HG03432 (cell line): ENCODE measurements at regions not wholly inside any gene's neighbourhood (a gene's known extent, or its start where the extent isn't known, plus 50 kb on each side); places are given as distances from the start of the nearest gene placed in this dataset.

Source experiments
- ATAC-seq: cut with Tn5 transposase; IDR thresholded peaks from one replicate; pipeline ENCODE4 v1.9.1; 2021; ENCODE audit warnings: mild to moderate bottlenecking, moderate library complexity; ENCODE audit not compliant: unreplicated experiment

DNA sequence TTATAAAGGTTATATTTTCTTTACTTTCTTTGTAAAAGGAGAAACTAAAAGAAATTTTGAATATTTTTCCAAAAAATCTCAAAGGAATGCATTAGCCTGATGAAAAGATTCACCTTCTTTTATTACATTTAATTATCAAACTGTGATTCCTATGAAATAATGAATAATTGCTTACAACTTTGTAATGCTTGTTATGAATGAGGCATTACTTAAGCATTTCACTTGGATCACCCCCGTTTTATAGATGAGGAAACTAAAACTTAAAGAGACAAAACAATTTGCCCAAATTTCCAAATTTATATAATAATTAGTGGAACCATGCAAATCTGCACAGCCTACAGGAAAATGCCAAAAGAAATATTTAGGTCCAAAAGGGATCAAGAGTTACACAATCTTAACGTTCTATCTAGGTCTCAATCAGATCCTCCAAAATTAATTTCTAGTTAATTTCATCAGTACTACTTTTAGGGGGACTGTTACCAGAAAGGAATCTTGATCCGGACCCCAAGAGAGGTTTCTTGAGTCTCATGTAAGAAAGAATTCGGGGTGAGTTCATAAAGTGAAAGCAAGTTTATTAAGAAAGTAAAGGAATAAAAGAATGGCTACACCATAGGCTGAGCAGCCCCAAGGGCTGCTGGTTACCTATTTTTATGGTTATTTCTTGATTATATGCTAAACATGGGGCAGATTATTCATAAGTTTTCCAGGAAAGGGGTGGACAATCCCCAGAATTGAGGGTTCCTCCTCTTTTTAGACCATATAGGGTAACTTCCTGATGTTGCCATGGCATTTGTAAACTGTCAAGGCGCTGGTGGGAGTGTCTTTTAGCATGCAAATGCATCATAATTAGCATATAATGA is 288.0 kb downstream of the ADGB start:
- ATAC-seq: no peak

DNA sequence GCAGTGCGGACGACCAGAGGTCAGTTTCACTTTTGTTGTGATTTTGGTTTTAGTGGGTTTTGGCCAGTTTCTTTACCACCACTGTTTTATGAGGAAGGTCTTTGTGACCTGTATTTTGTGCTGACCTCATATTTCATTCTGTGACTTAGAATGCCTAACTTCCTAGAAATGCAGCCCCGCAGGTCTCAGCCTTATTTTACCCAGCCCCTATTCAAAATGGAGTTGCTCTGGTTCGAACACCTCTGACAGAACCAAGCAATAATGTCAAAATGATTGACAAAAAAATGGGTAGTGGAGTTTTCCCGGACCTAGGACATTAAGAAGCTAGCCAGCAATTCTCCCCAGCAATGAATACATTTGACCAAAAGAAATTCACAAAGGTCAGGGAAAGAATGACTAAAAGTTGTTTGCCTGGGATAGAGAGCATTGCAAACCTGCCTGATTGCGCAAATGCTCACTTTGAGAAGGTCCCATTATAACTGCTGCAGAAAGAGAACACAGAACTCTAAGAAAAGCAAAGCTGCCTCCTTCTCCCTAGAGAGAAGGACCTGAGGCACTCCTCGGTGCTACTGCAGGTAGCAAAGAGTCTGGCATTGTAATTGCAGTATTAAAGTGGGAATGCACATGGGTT is 288.8 kb downstream of the ADGB start:
- no peak for ATAC-seq

- ATAC-seq: no peak
Observed at GRCh38 chr6:146889303-146889702, 290.5 kb downstream of the ADGB start.

DNA sequence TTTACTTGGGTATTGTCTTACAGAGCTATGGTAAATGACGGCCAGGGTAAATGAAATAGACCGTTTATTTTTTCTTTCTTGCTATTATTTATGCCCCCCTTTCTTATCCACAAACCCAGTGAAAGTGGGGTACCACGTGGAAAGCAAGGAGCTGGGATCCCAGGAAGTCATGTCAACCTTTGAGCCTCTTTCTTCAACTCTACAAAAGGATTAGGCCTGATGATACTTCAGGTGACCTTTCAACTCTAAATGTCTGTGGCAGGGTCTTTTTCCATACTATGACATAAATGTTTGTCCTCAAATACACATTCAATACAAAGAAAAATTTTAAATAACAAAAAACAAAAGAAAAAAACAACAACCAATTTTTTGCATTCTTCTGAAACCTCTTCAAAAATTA is 291.4 kb downstream of the ADGB start:
- ATAC-seq: no peak

DNA sequence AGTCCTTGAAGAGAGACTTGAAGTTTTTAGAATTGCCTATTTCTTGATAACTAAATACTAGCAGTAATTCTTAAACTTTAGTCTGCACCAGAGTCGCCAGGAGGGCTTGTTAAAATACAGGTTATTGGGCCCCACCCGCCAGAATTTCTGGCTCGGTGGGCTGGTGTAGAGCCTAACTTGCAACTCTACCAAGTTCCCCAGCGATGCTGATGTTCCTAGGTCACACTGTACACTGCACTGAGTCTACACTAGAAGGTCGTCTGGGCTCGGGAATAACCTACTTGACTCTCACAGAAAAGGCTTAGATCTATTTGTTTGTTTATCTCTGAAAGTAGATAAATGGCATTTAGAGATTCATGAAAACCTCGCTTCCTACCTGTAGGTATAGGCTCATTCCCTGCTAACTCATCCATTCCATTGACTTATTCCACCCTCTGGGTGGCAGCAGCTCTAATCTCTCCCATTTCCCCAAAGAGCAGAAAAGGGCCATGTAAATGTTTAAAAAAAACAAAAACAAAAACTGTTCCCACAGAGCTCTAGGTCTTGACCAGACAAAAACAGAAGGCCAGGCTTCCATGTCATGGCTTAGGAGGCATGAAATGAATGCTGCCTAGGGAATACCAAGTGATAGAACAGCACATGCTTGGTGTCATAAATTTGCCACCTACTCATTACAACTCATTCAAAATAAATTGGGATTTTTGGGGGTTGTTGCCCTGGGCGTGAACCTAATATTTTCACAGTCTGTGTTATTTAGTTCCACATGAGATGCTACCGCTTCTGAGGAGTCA is 292.1 kb downstream of the ADGB start:
- ATAC-seq: no peak

- ATAC-seq: no peak
Observed at GRCh38 chr6:146891615-146892265, 293.0 kb downstream of the ADGB start.

DNA sequence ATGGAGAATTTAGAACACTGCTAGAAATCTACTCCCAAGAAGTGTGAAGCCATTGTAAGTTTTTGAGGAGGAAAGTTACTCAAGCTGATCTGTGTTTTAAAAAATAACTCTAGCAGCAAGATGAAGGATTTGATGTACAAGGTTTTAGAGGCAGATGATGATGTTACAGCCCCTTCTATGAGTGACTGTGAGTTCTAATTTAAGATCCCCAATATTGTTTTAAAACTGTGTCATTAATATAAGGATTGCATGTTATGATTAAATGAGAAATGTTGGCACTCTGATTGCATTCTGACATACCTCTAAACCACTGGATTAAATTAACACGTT is 293.5 kb downstream of the ADGB start:
- no peak for ATAC-seq

- peak; percentile 41 for ATAC-seq
Observed at GRCh38 chr6:146892613-146893401, 294.0 kb downstream of the ADGB start.

GRCh38 chr6:146893690-146894089 is 294.9 kb downstream of the ADGB start:
- ATAC-seq: no peak

GRCh38 chr6:146894624-146895023 is 295.9 kb downstream of the ADGB start:
- no peak for ATAC-seq

GRCh38 chr6:146895101-146895771 is 296.5 kb downstream of the ADGB start:
- no peak for ATAC-seq

DNA sequence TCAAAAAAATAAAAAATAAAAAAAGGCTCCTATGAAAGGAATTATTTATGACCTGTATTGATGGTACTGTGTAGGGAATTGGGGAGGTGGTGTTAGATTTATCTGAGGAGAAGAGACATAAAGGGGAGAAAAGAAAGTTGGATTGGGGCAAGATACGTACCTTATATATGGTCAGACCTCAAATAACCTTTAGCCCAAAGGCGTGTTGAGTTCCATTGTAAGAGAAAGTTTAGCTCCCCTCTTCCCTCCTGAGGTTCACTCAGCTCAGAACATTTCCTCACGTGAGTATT is 296.9 kb downstream of the ADGB start:
- no peak for ATAC-seq

DNA sequence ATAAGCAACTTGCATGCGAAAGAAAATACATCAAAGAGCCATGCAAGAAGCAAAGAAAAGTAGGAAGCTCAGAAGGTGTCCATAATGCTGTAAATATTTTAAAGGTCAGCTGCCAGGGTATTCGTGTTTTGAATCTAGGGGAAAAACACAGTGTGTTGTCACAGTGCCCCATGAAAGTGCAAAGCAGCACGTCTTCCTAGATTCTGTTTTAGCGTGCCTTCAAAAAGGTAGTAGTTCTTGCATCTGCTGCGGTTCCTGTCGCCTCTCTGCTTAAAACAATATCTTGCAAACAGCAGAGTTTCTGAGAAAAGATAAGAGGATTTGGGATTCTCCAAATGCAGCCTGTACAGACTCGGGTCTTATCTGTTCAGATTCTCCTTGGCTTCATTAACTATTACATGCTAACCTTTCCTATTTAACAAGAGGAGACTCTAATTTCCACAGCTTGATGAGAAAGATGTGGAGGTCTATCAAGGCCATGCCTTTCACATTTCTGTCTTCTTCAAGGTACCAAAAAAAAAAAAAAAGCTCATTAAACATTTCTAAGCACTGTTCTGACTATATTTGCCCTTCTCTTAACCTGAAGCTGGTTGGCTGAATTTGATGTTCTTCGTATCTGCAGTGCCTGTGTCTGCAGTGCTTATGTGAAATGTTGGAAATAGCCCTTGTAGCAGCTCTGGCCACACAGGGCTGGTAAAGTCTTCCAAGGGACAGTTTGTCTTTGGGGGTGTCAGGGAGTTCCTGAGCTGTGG is 297.5 kb downstream of the ADGB start:
- ATAC-seq: no peak

- ATAC-seq: no peak
Observed at GRCh38 chr6:146896960-146897701, 298.4 kb downstream of the ADGB start.

GRCh38 chr6:146898069-146898887 is 299.5 kb downstream of the ADGB start:
- ATAC-seq: no peak

DNA sequence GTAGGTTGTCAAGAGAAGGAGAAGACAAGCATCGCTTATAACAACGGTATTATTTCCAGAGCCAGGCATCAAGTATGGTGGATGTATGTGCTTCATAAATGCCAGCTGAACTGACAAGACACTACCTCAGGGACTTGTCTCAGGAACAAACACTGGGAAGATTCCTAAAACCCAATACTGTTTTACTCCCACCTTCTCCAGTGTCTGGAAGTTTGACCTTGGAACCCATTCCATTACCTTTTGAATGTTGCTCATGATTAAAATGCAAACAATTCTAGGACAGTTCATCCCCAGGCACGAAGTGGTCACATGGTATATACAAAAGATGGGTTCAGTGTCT is 300.1 kb downstream of the ADGB start:
- no peak for ATAC-seq

- no peak for ATAC-seq
Observed at GRCh38 chr6:146901940-146902816, 302.0 kb upstream of the STXBP5 start.
